Activated T-cell treated with anti-CD3 and anti-CD28 coated beads, Interleukin-2, amount 50 U/mL, for 72 hours (primary cell): ENCODE measurements at regions not wholly inside any gene's neighbourhood (a gene's known extent, or its start where the extent isn't known, plus 50 kb on each side); places are given as distances from the start of the nearest gene placed in this dataset.

Experiments
- ATAC-seq, 2 donors: fragments of 150-1000 bp; cut with Tn5 transposase; replicated peaks in 1 of 2; 2 replicates each; pipeline ENCODE4 v1.10.0; 2021; ENCODE audit warnings: moderate library complexity in 2 of 2, mild to moderate bottlenecking in 1 of 2
- DNase-seq, 2 donors: peaks; one replicate each; pipeline ENCODE4 v3.0.0; 2021 to 2022; ENCODE audit warnings: mixed read lengths in 1 of 2
- H3K27ac Mint-ChIP-seq: one replicate; pipeline ENCODE4 v1.8.0; 2022; ENCODE audit warnings: mild to moderate bottlenecking, moderate library complexity, mixed read lengths
- H3K27me3 Mint-ChIP-seq: one replicate; pipeline ENCODE4 v1.8.0; 2022; ENCODE audit warnings: low read depth, mixed read lengths
- H3K36me3 Mint-ChIP-seq, 2 donors: one replicate each; pipeline ENCODE4 v1.8.0; 2022; ENCODE audit warnings: mixed read lengths in 2 of 2, mild to moderate bottlenecking in 1 of 2; ENCODE audit not compliant: insufficient read depth in 2 of 2
- H3K4me1 Mint-ChIP-seq: one replicate; pipeline ENCODE4 v1.8.0; 2022; ENCODE audit warnings: low read depth, mixed read lengths
- H3K4me3 Mint-ChIP-seq, 2 donors: one replicate each; pipeline ENCODE4 v1.8.0; 2022; ENCODE audit warnings: mild to moderate bottlenecking in 2 of 2, mixed read lengths in 2 of 2, moderate library complexity in 2 of 2
- H3K9me3 Mint-ChIP-seq, 2 donors: one replicate each; pipeline ENCODE4 v1.8.0; 2022; ENCODE audit warnings: mixed read lengths in 2 of 2

GRCh38 chrX:125005863-125006262 is 313.8 kb upstream of the TEX13C start:
- no peak for DNase-seq
- no peak for ATAC-seq
- H3K36me3 Mint-ChIP-seq = peaks cover 0 to 2% of the 10 kb centered on the region in 2 donors
- peaks cover 0 to 5% of the 10 kb centered on the region in 2 donors for H3K9me3 Mint-ChIP-seq
- H3K27me3 Mint-ChIP-seq = peaks cover 19% of the 10 kb centered on the region
- no peaks in the 10 kb centered on the region for H3K4me1 Mint-ChIP-seq
- H3K27ac Mint-ChIP-seq = no peak overlapping the region
- H3K4me3 Mint-ChIP-seq = no peak overlapping the region

- H3K4me1 Mint-ChIP-seq = no peaks in the 10 kb centered on the region
- peaks cover 0 to 2% of the 10 kb centered on the region in 2 donors for H3K36me3 Mint-ChIP-seq
- H3K27me3 Mint-ChIP-seq = peaks cover 19% of the 10 kb centered on the region
- no peak for DNase-seq
- H3K4me3 Mint-ChIP-seq = no peak overlapping the region
- ATAC-seq = no peak
- H3K9me3 Mint-ChIP-seq = peaks cover 0 to 7% of the 10 kb centered on the region in 2 donors
- no peak overlapping the region for H3K27ac Mint-ChIP-seq
Observed at GRCh38 chrX:125006704-125007103, 313.0 kb upstream of the TEX13C start.

DNA sequence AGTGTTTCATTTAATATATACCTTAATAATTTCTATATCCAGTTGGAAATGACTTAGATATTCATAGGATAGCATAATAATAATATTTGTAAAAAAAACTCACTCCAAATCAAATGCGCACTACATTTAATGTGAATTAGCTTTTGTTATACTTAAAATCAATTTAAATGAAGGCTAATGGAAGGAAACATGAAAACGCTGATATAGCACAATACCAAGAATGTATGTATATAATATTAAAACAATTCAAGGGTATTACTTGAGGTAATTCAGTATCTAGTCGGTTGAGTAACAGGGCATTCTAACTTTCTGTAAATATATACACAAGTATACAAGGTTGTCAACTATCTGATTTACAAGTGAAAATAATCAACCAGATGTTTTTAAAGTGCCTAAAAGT is 307.1 kb upstream of the TEX13C start:
- H3K9me3 Mint-ChIP-seq = peaks cover 0 to 7% of the 10 kb centered on the region in 2 donors
- no peaks in the 10 kb centered on the region for H3K4me1 Mint-ChIP-seq
- peaks cover 16% of the 10 kb centered on the region for H3K27me3 Mint-ChIP-seq
- no peak overlapping the region for H3K4me3 Mint-ChIP-seq
- ATAC-seq (no peak), DNase-seq (no peak)
- no peaks in the 10 kb centered on the region for H3K36me3 Mint-ChIP-seq
- no peak overlapping the region for H3K27ac Mint-ChIP-seq

DNA sequence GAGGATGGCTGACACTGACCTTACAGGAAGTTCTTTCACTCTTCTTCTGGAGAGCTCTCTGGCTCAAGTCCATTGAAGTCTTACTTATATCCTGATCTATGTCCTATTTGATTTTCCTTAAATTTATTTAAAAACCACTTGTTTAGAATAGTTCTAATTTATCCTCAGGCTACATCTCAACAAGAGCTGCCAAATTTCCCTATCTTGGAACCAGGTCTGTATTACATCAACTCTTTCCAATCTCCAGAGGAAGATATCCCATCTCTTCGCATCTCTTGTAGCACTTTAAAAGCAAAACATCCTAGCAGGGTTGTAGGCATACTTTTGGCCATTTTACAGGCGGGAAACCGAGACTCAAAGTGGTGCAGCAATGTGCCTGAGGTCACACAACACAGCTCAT is 290.5 kb upstream of the TEX13C start:
- ATAC-seq (no peak), DNase-seq (no peak)
- no peaks in the 10 kb centered on the region for H3K4me1 Mint-ChIP-seq
- H3K27me3 Mint-ChIP-seq = no peaks in the 10 kb centered on the region
- no peaks in the 10 kb centered on the region for H3K36me3 Mint-ChIP-seq
- H3K4me3 Mint-ChIP-seq = no peak overlapping the region
- H3K27ac Mint-ChIP-seq = no peak overlapping the region
- H3K9me3 Mint-ChIP-seq = no peaks in the 10 kb centered on the region
